Mammary epithelial cell (primary cell): ENCODE measurements at regions not wholly inside any gene's neighbourhood (a gene's known extent, or its start where the extent isn't known, plus 50 kb on each side); places are given as distances from the start of the nearest gene placed in this dataset.

ENCODE experiments used
- EZH2 ChIP-seq: IDR thresholded peaks from 2 replicates; pipeline ENCODE4 v1.6.1; 2012; ENCODE audit warnings: low read length, inconsistent platforms, borderline replicate concordance
- TF ChIP-seq, protein P1 (sequence below), 2 donors: IDR thresholded peaks in 1 of 2; conservative IDR thresholded peaks in 1 of 2; 2 replicates each; pipeline ENCODE4 v1.5.1; 2011 to 2012; ENCODE audit warnings: inconsistent platforms in 2 of 2, low read length in 2 of 2, mild to moderate bottlenecking in 2 of 2, control low read depth in 1 of 2, low read depth in 1 of 2; ENCODE audit not compliant: insufficient read depth in 1 of 2; ENCODE audit errors: extremely low read depth in 1 of 2

DNA sequence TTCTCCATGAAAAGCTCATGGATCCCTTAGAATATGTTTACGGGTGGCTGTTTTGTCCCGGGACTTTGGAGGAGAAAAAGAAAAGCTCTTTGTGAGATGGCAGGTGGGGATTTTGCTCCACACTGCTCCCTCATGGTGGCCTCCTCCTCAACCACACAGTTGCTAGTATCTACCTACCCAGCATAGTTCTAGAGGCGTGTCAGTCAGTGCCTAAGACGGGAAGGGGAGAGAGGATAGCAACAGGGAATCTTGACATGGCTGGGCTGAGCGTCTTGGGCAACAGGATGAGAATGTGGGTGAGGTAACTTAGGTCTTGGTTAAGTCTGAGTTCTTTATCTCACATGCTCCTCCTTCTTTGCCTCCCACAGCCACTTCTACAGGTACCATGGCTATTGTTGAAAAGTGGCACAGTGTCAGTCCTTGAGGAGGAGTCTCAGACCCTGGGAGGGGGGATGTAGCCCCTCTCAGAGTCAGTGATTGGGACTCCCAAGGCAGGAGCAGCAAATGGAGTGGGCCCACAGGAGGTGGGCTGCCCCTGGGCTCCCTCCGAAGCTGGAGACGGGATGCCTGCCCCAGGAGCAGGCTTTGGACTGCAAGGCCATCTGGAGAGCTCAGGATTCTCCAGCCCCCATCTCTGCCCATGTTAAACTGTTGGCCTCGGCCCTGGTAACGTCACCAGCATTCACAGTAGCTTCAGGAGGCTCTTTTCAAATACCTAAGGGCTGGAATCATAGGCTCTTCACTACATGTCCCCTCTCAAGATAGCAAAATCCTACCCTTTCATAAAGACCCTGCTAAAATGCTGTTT lies 75.4 kb downstream of the TENT5C start:
- TF ChIP-seq, protein P1, sequence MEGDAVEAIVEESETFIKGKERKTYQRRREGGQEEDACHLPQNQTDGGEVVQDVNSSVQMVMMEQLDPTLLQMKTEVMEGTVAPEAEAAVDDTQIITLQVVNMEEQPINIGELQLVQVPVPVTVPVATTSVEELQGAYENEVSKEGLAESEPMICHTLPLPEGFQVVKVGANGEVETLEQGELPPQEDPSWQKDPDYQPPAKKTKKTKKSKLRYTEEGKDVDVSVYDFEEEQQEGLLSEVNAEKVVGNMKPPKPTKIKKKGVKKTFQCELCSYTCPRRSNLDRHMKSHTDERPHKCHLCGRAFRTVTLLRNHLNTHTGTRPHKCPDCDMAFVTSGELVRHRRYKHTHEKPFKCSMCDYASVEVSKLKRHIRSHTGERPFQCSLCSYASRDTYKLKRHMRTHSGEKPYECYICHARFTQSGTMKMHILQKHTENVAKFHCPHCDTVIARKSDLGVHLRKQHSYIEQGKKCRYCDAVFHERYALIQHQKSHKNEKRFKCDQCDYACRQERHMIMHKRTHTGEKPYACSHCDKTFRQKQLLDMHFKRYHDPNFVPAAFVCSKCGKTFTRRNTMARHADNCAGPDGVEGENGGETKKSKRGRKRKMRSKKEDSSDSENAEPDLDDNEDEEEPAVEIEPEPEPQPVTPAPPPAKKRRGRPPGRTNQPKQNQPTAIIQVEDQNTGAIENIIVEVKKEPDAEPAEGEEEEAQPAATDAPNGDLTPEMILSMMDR (conservative IDR thresholded peaks at IDR 0.05 in 1 of 2, IDR thresholded peaks at IDR 0.05 in 1 of 2; ENCODE audit: extremely low read depth in 1 of 2, insufficient read depth in 1 of 2, low read depth in 1 of 2, low read length in 2 of 2), result no peak
- no peak for TF ChIP-seq EZH2
